Activated naive CD4-positive, alpha-beta T cell treated with anti-CD3 and anti-CD28 coated beads, Interleukin-2, amount 50 U/mL, for 24 hours (primary cell): ENCODE measurements at regions not wholly inside any gene's neighbourhood (a gene's known extent, or its start where the extent isn't known, plus 50 kb on each side); places are given as distances from the start of the nearest gene placed in this dataset.

Experiments
- H3K27ac Mint-ChIP-seq: one replicate; pipeline ENCODE4 v1.8.0; 2021; ENCODE audit warnings: mild to moderate bottlenecking, mixed read lengths
- H3K27me3 Mint-ChIP-seq: one replicate; pipeline ENCODE4 v1.8.0; 2021; ENCODE audit warnings: mixed read lengths
- H3K36me3 Mint-ChIP-seq: one replicate; pipeline ENCODE4 v1.8.0; 2021; ENCODE audit warnings: mixed read lengths
- H3K4me1 Mint-ChIP-seq: one replicate; pipeline ENCODE4 v1.8.0; 2021; ENCODE audit warnings: mixed read lengths
- H3K4me3 Mint-ChIP-seq: one replicate; pipeline ENCODE4 v1.8.0; 2021; ENCODE audit warnings: mild to moderate bottlenecking, mixed read lengths
- H3K9me3 Mint-ChIP-seq: one replicate; pipeline ENCODE4 v1.8.0; 2021; ENCODE audit warnings: mixed read lengths

- H3K27me3 Mint-ChIP-seq: no peaks in the 10 kb centered on the region
- H3K4me3 Mint-ChIP-seq: no peak overlapping the region
- peaks cover 6% of the 10 kb centered on the region for H3K4me1 Mint-ChIP-seq
- H3K27ac Mint-ChIP-seq: no peak overlapping the region
- no peaks in the 10 kb centered on the region for H3K9me3 Mint-ChIP-seq
- peaks cover 2% of the 10 kb centered on the region for H3K36me3 Mint-ChIP-seq
Measured at GRCh38 chr1:229756666-229757065, 130.6 kb downstream of the URB2 start.

GRCh38 chr1:229757226-229757625 is 131.2 kb downstream of the URB2 start:
- H3K4me1 Mint-ChIP-seq: peaks cover 6% of the 10 kb centered on the region
- H3K36me3 Mint-ChIP-seq: peaks cover 2% of the 10 kb centered on the region
- H3K27ac Mint-ChIP-seq: no peak overlapping the region
- no peaks in the 10 kb centered on the region for H3K9me3 Mint-ChIP-seq
- no peak overlapping the region for H3K4me3 Mint-ChIP-seq
- no peaks in the 10 kb centered on the region for H3K27me3 Mint-ChIP-seq

DNA sequence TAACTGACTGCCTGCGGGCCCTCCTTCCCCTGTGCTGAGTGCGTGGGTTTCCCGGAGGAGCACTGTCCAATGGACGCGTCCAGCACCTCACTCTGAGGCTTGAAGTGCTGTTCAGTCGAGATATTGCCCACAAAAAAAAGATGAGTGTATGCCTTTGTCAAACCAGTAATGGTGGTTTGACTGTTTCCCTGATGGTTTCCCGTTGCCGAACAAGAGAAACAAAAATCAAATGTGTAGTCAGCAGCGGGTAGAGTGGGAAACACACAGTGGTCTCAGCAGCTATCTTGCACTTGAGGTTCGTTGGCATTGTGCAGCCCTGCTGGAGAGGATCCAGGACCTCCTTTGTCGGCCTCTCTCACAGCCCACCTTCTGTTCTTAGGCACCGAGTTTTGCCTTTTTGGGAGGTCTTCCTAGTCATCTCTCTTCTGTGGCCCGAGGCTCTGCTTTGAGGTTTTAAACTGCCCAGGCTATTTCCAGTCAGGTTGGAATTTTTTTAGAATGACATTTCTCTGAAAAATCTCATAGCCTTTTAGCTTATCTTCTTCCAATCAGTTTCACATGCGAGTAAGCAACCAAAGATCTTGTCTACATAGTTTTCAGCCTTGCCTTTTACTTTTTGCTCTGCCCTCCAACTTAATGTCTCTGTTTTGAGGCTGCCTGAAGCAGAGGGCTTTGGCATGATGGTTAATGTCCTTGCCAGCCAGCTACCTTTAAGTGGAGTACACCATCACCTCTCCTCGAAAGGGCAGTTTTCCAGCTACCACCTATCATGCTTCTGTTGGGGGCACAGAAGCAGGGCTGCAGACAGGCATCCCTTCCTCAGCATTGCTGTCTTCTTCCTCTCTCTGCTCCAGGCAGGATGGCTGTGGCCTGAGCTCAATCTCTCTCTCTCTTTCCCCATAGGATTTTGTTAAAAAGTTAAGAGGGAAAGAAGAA is 132.3 kb downstream of the URB2 start:
- Mint-ChIP-seq H3K9me3 (no peaks in the 10 kb centered on the region), H3K27ac (no peak overlapping the region), H3K36me3 (peaks cover 2% of the 10 kb centered on the region), H3K4me3 (no peak overlapping the region), H3K27me3 (no peaks in the 10 kb centered on the region), H3K4me1 (peaks cover 6% of the 10 kb centered on the region)

GRCh38 chr1:229759037-229759435 is 133.0 kb downstream of the URB2 start:
- Mint-ChIP-seq H3K27ac (no peak overlapping the region), H3K36me3 (peaks cover 2% of the 10 kb centered on the region), H3K27me3 (no peaks in the 10 kb centered on the region), H3K9me3 (no peaks in the 10 kb centered on the region), H3K4me1 (peaks cover 4% of the 10 kb centered on the region), H3K4me3 (no peak overlapping the region)

DNA sequence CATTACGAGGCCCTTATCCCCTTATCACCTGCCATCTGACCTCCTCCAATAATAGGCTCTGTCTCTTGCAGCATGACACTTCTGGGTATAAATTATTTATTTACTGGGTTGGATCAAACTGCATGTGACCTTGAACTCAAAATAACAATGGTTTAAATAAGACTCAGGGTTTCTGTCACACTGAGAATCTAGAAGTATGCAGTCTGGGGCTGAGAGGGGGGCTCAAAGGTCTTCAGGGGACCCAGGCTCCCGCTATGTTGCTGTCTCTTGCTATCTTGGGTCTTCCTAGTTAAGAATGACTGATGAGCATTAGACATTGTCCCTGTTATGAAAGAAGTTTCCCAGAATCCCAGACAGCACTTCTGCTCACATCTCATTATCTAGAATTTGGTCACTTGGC is 133.5 kb downstream of the URB2 start:
- Mint-ChIP-seq H3K4me1 (no peaks in the 10 kb centered on the region), H3K4me3 (no peak overlapping the region), H3K27ac (no peak overlapping the region), H3K9me3 (no peaks in the 10 kb centered on the region), H3K36me3 (peaks cover 2% of the 10 kb centered on the region), H3K27me3 (no peaks in the 10 kb centered on the region)

- H3K36me3 Mint-ChIP-seq: peaks cover 2% of the 10 kb centered on the region
- H3K27ac Mint-ChIP-seq: no peak overlapping the region
- H3K4me3 Mint-ChIP-seq: no peak overlapping the region
- H3K27me3 Mint-ChIP-seq: peaks cover under 1% of the 10 kb centered on the region
- no peaks in the 10 kb centered on the region for H3K9me3 Mint-ChIP-seq
- no peaks in the 10 kb centered on the region for H3K4me1 Mint-ChIP-seq
Measured at GRCh38 chr1:229760478-229760996, 134.5 kb downstream of the URB2 start.

DNA sequence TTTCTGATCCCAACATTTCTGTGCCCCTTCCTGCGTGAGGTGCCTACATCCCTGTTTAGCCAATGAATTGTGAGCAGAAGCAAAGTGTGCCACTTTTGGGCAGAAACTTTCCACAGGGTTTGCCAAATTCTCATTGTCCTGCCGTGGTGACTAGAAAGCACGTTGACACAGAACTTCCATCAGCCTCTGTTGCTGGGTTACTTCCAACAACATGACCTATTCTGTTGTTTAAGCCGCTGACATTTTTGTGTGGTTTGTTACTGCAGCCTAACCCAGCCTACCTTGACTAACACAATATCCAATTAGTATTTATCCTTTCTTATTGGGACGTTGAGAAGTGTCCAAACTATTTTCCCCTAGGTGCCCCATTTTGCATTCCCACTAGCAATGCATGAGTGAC is 136.8 kb downstream of the URB2 start:
- Mint-ChIP-seq H3K36me3 (peaks cover 2% of the 10 kb centered on the region), H3K4me3 (no peak overlapping the region), H3K27ac (no peak overlapping the region), H3K27me3 (peaks cover 2% of the 10 kb centered on the region), H3K9me3 (no peaks in the 10 kb centered on the region), H3K4me1 (no peaks in the 10 kb centered on the region)

DNA sequence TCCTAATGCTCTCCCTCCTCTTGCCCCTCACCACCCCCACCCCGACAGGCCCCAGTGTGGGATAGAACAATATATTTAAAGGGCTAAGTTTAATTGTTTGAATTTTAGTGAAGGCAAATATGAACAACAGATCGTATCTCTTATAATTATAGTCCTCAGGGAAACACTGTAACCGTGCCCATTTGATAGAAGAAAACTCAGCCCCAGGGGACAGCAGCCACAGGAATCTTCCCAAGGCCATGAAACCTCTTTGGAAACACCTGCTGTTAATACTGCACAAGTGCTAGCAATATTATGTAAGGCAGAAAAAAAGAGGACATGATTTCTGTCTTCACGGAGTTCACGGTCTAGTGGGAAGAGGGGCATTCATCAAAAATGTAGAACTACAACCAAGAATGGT is 142.2 kb downstream of the URB2 start:
- Mint-ChIP-seq H3K36me3 (no peaks in the 10 kb centered on the region), H3K4me1 (no peaks in the 10 kb centered on the region), H3K4me3 (no peak overlapping the region), H3K27me3 (peaks cover 9% of the 10 kb centered on the region), H3K9me3 (no peaks in the 10 kb centered on the region), H3K27ac (no peak overlapping the region)

DNA sequence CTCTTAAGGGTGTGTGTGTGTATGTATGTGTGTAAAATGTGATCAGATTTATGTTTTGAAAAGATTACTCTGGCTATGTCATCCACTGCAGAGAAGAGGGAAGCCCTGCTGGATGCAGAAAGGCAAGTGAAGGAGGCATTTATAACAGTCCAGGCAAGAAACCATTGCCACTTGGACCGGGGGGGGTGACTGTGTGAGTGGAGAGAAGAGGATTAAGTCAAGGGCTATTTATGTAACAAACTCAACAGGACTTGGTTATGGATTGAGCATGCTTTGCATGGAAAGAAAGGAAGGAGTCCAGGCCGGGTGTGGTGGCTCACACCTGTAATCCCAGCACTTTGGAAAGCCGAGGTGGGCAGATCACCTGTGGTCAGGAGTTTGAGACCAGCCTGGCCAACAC is 143.0 kb downstream of the URB2 start:
- H3K27me3 Mint-ChIP-seq: peaks cover 9% of the 10 kb centered on the region
- no peaks in the 10 kb centered on the region for H3K4me1 Mint-ChIP-seq
- H3K27ac Mint-ChIP-seq: no peak overlapping the region

DNA sequence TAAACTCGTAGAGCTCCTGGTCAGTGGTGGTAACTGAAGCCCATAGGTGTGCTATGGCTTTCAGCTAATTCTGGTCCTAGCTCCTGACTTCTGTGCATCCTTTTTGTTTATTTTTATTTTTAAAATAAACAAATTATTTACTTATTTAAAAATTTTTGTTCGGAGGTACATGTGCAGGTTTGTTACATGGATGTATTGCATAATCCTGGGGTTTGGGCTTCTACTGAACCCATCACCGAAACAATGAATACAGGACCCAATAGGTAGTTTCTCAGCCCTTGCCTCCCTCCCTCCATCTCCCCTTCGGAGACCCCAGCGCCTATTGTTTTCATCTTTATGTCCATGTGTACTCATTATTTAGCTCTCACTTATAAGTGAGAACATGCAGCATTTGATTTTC is 143.8 kb downstream of the URB2 start:
- Mint-ChIP-seq H3K4me1 (no peaks in the 10 kb centered on the region), H3K27ac (no peak overlapping the region), H3K27me3 (peaks cover 9% of the 10 kb centered on the region), H3K4me3 (no peak overlapping the region), H3K36me3 (no peaks in the 10 kb centered on the region), H3K9me3 (no peaks in the 10 kb centered on the region)

More for the DNA sequence above, 143.0 kb downstream of the URB2 start:
- Mint-ChIP-seq H3K36me3 (no peaks in the 10 kb centered on the region), H3K9me3 (no peaks in the 10 kb centered on the region), H3K4me3 (no peak overlapping the region)

DNA sequence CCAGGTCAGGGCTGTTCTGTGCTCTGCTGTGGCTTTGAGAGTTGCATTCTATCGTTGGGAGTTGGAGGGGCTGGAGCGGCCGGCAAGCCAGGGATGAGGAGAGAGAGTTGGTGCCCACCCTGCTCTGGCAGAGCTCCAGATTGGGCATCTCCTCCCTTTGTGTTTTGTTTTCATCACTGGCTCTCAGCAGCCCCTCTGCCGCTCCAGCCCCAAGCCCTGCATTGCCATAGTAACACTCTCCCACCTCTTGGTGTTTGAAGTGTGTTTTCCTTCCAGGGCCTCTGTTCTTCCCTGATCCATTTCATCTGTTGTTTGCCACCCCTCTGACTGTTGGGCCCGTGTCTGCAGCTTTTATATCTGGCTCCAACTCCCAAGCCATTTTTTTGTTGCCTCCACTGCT is 152.7 kb downstream of the URB2 start:
- Mint-ChIP-seq H3K27ac (no peak overlapping the region), H3K9me3 (no peaks in the 10 kb centered on the region), H3K36me3 (no peaks in the 10 kb centered on the region), H3K27me3 (peaks cover 2% of the 10 kb centered on the region), H3K4me3 (no peak overlapping the region), H3K4me1 (no peaks in the 10 kb centered on the region)

DNA sequence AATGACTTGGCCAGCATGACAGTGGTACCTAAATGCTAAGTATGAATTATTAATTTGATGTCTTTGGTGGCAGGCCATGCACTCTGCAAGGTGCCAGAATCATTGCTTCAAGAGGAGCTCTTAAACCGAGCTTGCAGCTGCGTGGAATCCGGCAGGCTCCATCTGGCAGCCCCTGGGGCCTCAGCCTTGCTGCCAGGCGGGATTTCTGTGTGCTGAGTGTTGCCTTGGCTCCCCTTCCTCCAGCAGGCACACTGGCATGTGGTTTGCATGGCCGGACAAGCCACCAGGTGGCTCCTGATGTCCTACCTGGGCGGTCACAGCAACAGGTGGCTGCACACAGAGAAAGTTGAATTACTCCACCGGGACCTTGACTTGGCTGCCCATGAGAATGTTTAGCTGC is 155.4 kb downstream of the URB2 start:
- no peak overlapping the region for H3K27ac Mint-ChIP-seq
- no peaks in the 10 kb centered on the region for H3K27me3 Mint-ChIP-seq
- H3K4me1 Mint-ChIP-seq: no peaks in the 10 kb centered on the region
- no peaks in the 10 kb centered on the region for H3K36me3 Mint-ChIP-seq
- no peak overlapping the region for H3K4me3 Mint-ChIP-seq
- H3K9me3 Mint-ChIP-seq: no peaks in the 10 kb centered on the region

DNA sequence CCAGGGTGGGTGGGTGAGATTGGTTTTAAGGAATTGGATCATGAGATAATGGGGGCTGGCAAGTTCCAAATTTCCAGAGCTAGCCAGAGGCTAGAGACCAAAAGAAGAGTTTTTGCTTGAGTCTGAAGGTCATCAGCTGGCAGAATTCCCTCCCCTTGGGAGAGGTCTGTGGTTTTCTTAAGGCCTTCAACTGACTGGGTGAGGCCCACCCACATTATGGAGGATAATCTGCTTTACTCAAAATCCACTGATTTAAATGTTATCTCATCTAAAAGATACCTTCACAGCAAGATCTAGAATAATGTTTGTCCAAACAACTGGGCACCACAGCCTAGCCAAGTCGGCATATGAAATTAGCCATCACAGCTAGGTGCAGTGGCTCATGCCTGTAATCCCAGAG is 156.4 kb downstream of the URB2 start:
- Mint-ChIP-seq H3K4me3 (no peak overlapping the region), H3K4me1 (no peaks in the 10 kb centered on the region), H3K9me3 (no peaks in the 10 kb centered on the region), H3K27ac (no peak overlapping the region), H3K27me3 (no peaks in the 10 kb centered on the region), H3K36me3 (no peaks in the 10 kb centered on the region)

DNA sequence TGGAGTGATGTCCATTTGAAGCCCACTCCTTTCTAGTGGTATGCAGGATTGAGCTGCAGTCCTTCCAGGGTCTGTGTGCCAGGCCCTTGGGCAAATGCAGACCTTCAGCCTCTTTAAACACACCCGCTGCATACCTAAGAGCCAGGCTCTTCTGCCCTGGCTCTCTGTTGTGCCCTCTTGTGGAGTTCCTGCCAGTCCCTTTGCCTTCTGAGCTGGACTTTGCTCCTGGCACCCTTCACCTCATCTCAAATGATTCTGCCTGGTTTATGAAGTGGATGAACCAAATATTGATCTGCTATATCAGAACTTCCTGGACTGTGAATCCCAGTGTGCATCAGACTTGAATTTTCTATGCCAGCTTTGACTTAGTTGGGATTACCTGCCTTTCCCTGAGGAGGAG is 158.8 kb downstream of the URB2 start:
- no peaks in the 10 kb centered on the region for H3K4me1 Mint-ChIP-seq
- H3K36me3 Mint-ChIP-seq: no peaks in the 10 kb centered on the region
- H3K4me3 Mint-ChIP-seq: no peak overlapping the region
- no peaks in the 10 kb centered on the region for H3K27me3 Mint-ChIP-seq
- no peak overlapping the region for H3K27ac Mint-ChIP-seq
- H3K9me3 Mint-ChIP-seq: no peaks in the 10 kb centered on the region

- H3K9me3 Mint-ChIP-seq: peaks cover 7% of the 10 kb centered on the region
- no peak overlapping the region for H3K27ac Mint-ChIP-seq
- H3K4me3 Mint-ChIP-seq: no peak overlapping the region
- H3K27me3 Mint-ChIP-seq: no peaks in the 10 kb centered on the region
- no peaks in the 10 kb centered on the region for H3K4me1 Mint-ChIP-seq
- peaks cover 4% of the 10 kb centered on the region for H3K36me3 Mint-ChIP-seq
Measured at GRCh38 chr1:229786974-229787610, 161.0 kb downstream of the URB2 start.

GRCh38 chr1:229788004-229788403 is 162.0 kb downstream of the URB2 start:
- Mint-ChIP-seq H3K27ac (no peak overlapping the region), H3K9me3 (peaks cover 7% of the 10 kb centered on the region), H3K4me1 (no peaks in the 10 kb centered on the region), H3K36me3 (peaks cover 4% of the 10 kb centered on the region), H3K4me3 (no peak overlapping the region), H3K27me3 (no peaks in the 10 kb centered on the region)
